ENCODE measurements at regions not wholly inside any gene's neighbourhood (a gene's known extent, or its start where the extent isn't known, plus 50 kb on each side); places are given as distances from the start of the nearest gene placed in this dataset.

DNA sequence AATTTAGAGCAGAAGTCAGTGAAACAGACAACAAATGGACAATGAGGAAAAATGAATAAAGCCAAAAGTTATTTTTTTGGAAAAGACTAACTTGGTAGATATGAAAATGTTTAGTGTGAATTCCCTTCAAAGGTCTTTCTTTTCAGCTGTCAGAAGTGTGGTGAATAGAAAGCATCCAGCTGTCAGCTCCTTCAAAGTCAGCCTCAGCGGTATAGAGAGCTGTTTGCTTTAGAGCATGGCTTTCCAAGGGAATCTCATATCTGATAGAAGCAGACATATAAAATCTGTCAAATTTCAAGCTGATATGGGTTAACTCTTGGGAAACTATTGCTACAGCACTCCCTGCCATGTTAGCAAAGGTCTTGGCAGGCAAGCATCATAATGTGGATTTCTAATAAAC, 309.3 kb downstream of the CASP12 start:
- no peaks in the 10 kb centered on the region for H4K20me1 ChIP-seq (ENCODE audit: insufficient read depth, low read length)
- no peaks in the 10 kb centered on the region for H3K9me2 ChIP-seq (replicated peaks; ENCODE audit: insufficient read depth, low read length)
- H3K4me2 ChIP-seq (ENCODE audit: low read depth, low read length) = no peak overlapping the region
- no peak overlapping the region for H3K4me3 ChIP-seq (ENCODE audit: low read length)
- H3K27me3 ChIP-seq (replicated peaks; ENCODE audit: insufficient read depth, low read length) = no peaks in the 10 kb centered on the region
- no peaks in the 10 kb centered on the region for H3F3A ChIP-seq (ENCODE audit: insufficient read depth, low read length)
- no peaks in the 10 kb centered on the region for H3K79me2 ChIP-seq (ENCODE audit: low read length)
- no peak for TF ChIP-seq EZH2phosphoT487 (IDR thresholded peaks at IDR 0.05; ENCODE audit: low read length)
- no peak for TF ChIP-seq EZH2 (optimal IDR thresholded peaks at IDR 0.05; ENCODE audit: low read depth, low read length)
- TF ChIP-seq CTCF (IDR thresholded peaks at IDR 0.05; ENCODE audit: low read length) = no peak
- no peaks in the 10 kb centered on the region for H3K4me1 ChIP-seq (ENCODE audit: low read length)
- no peaks in the 10 kb centered on the region for H3K36me3 ChIP-seq (replicated peaks; ENCODE audit: insufficient read depth, low read length)
- H2AFZ ChIP-seq (ENCODE audit: low read length) = no peak overlapping the region
- no peaks in the 10 kb centered on the region for H3K9me3 ChIP-seq (replicated peaks; ENCODE audit: insufficient read depth, low read length)
- no peak overlapping the region for H3K27ac ChIP-seq (ENCODE audit: low read length)
- no peak for DNase-seq
- no peak overlapping the region for H3K9ac ChIP-seq (ENCODE audit: low read length)

GRCh38 chr11:104588446-104588845, 309.8 kb downstream of the CASP12 start:
- no peak overlapping the region for H3K9ac ChIP-seq (ENCODE audit: low read length)
- H3K4me2 ChIP-seq (ENCODE audit: low read depth, low read length) = no peak overlapping the region
- no peaks in the 10 kb centered on the region for H3K27me3 ChIP-seq (replicated peaks; ENCODE audit: insufficient read depth, low read length)
- H3K4me3 ChIP-seq (ENCODE audit: low read length) = no peak overlapping the region
- no peaks in the 10 kb centered on the region for H3K79me2 ChIP-seq (ENCODE audit: low read length)
- H4K20me1 ChIP-seq (ENCODE audit: insufficient read depth, low read length) = no peaks in the 10 kb centered on the region
- H3K27ac ChIP-seq (ENCODE audit: low read length) = no peak overlapping the region
- H3F3A ChIP-seq (ENCODE audit: insufficient read depth, low read length) = no peaks in the 10 kb centered on the region
- TF ChIP-seq EZH2 (optimal IDR thresholded peaks at IDR 0.05; ENCODE audit: low read depth, low read length) (no peak), EZH2phosphoT487 (IDR thresholded peaks at IDR 0.05; ENCODE audit: low read length) (no peak), CTCF (IDR thresholded peaks at IDR 0.05; ENCODE audit: low read length) (no peak)
- H3K36me3 ChIP-seq (replicated peaks; ENCODE audit: insufficient read depth, low read length) = no peaks in the 10 kb centered on the region
- H3K9me2 ChIP-seq (replicated peaks; ENCODE audit: insufficient read depth, low read length) = no peaks in the 10 kb centered on the region
- no peaks in the 10 kb centered on the region for H3K9me3 ChIP-seq (replicated peaks; ENCODE audit: insufficient read depth, low read length)
- DNase-seq = no peak
- H2AFZ ChIP-seq (ENCODE audit: low read length) = no peak overlapping the region
- H3K4me1 ChIP-seq (ENCODE audit: low read length) = no peaks in the 10 kb centered on the region

DNA sequence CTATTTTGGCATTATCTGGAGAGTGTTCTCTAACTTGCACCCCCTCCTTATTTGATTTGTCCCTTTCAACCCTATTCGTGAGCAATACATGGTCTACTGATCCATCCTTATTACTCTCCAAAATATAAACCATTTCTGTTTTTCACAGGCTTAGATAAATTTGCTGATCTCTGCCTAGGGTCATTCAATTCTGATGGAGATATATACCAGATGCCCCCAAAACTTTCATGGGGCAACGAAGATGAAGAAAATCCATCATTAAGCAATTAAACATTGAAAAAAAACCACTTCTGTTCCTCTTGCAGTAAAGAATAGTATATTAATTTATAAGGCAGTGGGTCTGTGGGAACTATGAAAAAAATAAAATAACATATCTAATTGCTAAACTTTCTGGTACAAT, 313.4 kb downstream of the CASP12 start:
- H3K4me1 ChIP-seq (ENCODE audit: low read length) = no peaks in the 10 kb centered on the region
- H4K20me1 ChIP-seq (ENCODE audit: insufficient read depth, low read length) = no peaks in the 10 kb centered on the region
- no peaks in the 10 kb centered on the region for H3F3A ChIP-seq (ENCODE audit: insufficient read depth, low read length)
- no peak overlapping the region for H3K27ac ChIP-seq (ENCODE audit: low read length)
- H3K9me3 ChIP-seq (replicated peaks; ENCODE audit: insufficient read depth, low read length) = no peaks in the 10 kb centered on the region
- no peak overlapping the region for H3K9ac ChIP-seq (ENCODE audit: low read length)
- DNase-seq = no peak
- no peaks in the 10 kb centered on the region for H3K36me3 ChIP-seq (replicated peaks; ENCODE audit: insufficient read depth, low read length)
- no peak overlapping the region for H2AFZ ChIP-seq (ENCODE audit: low read length)
- H3K4me3 ChIP-seq (ENCODE audit: low read length) = no peak overlapping the region
- H3K4me2 ChIP-seq (ENCODE audit: low read depth, low read length) = no peak overlapping the region
- no peaks in the 10 kb centered on the region for H3K9me2 ChIP-seq (replicated peaks; ENCODE audit: insufficient read depth, low read length)
- H3K27me3 ChIP-seq (replicated peaks; ENCODE audit: insufficient read depth, low read length) = no peaks in the 10 kb centered on the region
- H3K79me2 ChIP-seq (ENCODE audit: low read length) = no peaks in the 10 kb centered on the region
- TF ChIP-seq EZH2phosphoT487 (IDR thresholded peaks at IDR 0.05; ENCODE audit: low read length) (no peak), CTCF (IDR thresholded peaks at IDR 0.05; ENCODE audit: low read length) (no peak)
